GM19240 (cell line): ENCODE measurements at regions not wholly inside any gene's neighbourhood (a gene's known extent, or its start where the extent isn't known, plus 50 kb on each side); places are given as distances from the start of the nearest gene placed in this dataset.

ENCODE experiments used
- DNase-seq: peaks from one replicate; pipeline ENCODE4 v3.0.0; 2011; ENCODE audit warnings: low spot score; ENCODE audit not compliant: insufficient read length

GRCh38 chr20:4070323-4071177, 55.2 kb upstream of the RNF24 start:
- DNase-seq = no peak

DNA sequence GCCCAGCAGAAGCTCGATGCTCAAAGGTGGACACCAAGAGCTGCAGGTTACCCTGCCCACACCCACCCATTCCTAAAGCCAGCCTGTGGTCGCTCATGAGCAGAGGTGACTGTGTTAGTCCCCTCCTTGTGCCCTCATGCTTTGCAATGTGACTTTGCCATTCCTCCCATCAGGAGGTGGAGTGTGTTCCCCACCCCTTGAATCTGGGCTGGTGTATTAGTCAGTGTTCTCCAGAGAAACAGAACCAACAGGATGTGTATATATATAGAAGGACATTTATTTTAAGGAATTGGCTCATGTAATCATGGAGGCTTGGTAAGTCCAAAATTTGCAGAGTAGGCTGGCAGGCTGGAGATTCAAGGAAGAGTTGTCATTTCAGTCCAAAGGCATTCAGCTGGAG, 54.4 kb upstream of the RNF24 start:
- DNase-seq = no peak

DNA sequence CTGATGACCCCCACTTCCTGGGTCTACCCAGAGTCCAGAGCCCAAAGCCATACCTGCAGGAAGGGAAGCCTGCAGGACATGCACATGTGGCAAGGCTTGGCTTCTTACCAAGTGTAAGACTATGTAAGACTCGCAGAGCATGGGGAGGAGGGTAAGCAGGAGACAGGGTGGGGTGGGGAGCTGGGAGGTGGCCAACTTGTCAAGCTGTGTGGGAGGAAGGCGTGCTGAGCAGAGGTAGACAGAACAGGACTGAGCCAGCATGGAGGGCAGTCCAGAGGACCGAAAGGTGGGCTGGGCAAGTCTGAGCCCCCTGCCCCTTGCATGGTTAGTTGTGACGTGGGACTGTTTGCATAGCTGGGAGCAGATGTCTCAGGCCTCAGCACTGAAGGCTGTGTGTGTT, 53.4 kb upstream of the RNF24 start:
- no peak for DNase-seq

- no peak for DNase-seq
Measured at GRCh38 chr20:4067600-4068261, 52.4 kb upstream of the RNF24 start.

GRCh38 chr20:4066551-4066950, 51.2 kb upstream of the RNF24 start:
- DNase-seq = no peak

DNA sequence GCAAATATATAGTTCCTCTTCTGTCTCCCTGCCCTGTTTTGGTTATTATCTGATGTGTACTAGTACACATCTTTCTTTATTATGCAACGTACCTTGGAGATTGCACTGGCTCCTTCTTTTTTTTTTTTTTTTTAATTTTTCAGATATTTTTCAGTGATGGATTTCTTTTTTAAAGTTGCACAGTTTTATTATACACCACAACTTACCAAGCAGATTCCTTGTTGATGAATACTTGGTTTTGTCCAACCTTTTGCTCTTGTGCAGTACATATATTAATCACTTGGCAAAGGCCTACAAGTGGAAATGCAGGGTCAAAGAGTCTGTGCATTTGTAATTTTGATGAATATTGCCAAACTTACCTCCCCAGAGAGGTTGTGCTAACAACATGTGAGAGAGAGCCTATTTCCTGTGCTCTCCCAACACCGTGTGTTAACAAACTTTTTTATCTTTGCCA, 50.1 kb upstream of the RNF24 start:
- no peak for DNase-seq
